ENCODE measurements at regions not wholly inside any gene's neighbourhood (a gene's known extent, or its start where the extent isn't known, plus 50 kb on each side); places are given as distances from the start of the nearest gene placed in this dataset.
"Not testable (repeated sequence)": the region's sequence is repeated elsewhere in the genome, so short reads cannot be mapped to it uniquely, and the experiment has no call there.

DNA sequence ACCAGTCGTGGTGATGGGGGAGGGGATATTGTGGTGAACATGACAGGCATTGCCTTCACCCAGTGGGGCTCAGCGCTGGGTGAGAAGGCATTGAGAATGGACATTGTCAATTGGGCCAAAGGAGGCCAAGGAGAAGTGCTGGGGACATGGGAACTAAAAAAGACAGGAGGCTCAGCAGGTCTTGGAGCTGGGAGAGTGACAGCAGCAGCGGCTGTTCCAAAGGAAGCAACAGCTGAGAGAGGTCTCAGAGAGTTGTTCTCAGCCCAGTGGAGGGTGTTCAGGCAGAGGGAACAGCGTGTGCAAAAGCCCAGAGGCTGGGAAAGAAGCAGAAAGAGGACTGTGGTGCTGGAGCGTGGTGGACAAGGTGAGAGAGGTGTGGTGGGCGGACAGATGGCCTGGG lies 56.6 kb upstream of the ASNS start:
- not testable (repeated sequence) for DNase-seq (ENCODE audit: low spot score)

GRCh38 chr7:97927790-97928748 lies 55.9 kb upstream of the ASNS start:
- DNase-seq (ENCODE audit: low spot score) = peak; percentile 6

Measured in COLO829 (cell line).